ENCODE measurements at regions not wholly inside any gene's neighbourhood (a gene's known extent, or its start where the extent isn't known, plus 50 kb on each side); places are given as distances from the start of the nearest gene placed in this dataset.

DNA sequence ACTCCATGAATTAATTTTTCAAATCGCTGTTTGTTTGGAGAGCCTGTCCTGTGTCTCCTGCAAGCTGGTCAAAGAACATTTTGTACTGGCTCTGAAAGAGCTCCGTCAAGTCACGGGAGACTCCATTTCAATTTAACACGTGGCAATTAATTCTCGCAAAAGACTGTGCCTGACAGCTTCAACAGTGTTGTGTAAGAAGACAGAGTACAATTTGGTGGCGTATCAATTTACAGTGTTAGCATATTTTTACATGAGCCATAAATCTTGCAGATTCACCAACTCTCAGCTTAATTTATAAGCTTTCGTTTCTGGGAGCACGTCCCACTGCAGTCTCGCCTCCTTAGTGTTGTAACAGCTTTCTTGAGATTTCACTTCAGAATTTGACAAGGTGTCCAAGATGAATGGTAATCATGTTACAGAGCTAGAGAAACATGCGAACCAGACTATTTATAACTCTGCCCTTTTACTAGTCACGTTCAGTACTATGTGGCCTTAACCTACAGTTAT lies 70.8 kb downstream of the RWDD4 start:
- TF ChIP-seq EZH2 (IDR thresholded peaks at IDR 0.05; ENCODE audit: low read length, unreplicated experiment), result no peak
- no peak for TF ChIP-seq EZH2phosphoT487 (IDR thresholded peaks at IDR 0.05; ENCODE audit: borderline replicate concordance, low read length)
- TF ChIP-seq, protein P1, sequence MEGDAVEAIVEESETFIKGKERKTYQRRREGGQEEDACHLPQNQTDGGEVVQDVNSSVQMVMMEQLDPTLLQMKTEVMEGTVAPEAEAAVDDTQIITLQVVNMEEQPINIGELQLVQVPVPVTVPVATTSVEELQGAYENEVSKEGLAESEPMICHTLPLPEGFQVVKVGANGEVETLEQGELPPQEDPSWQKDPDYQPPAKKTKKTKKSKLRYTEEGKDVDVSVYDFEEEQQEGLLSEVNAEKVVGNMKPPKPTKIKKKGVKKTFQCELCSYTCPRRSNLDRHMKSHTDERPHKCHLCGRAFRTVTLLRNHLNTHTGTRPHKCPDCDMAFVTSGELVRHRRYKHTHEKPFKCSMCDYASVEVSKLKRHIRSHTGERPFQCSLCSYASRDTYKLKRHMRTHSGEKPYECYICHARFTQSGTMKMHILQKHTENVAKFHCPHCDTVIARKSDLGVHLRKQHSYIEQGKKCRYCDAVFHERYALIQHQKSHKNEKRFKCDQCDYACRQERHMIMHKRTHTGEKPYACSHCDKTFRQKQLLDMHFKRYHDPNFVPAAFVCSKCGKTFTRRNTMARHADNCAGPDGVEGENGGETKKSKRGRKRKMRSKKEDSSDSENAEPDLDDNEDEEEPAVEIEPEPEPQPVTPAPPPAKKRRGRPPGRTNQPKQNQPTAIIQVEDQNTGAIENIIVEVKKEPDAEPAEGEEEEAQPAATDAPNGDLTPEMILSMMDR (conservative IDR thresholded peaks at IDR 0.05; ENCODE audit: low read depth, low read length), result no peak
- H3K79me2 ChIP-seq (ENCODE audit: low read length), result no peaks in the 10 kb centered on the region
- H3K9me3 ChIP-seq (ENCODE audit: low read length), result no peaks in the 10 kb centered on the region
- H3K9me2 ChIP-seq (replicated peaks; ENCODE audit: low read length), result no peaks in the 10 kb centered on the region
- no peaks in the 10 kb centered on the region for H3F3A ChIP-seq (ENCODE audit: low read length, unreplicated experiment)
- H3K27me3 ChIP-seq (ENCODE audit: low read length), result no peaks in the 10 kb centered on the region
- no peak overlapping the region for H3K27ac ChIP-seq (ENCODE audit: low read length)
- H3K36me3 ChIP-seq (ENCODE audit: low read depth, low read length), result no peaks in the 10 kb centered on the region
- H2AFZ ChIP-seq (ENCODE audit: low read length), result no peak overlapping the region
- no peaks in the 10 kb centered on the region for H4K20me1 ChIP-seq (ENCODE audit: low read length)
- H3K4me1 ChIP-seq (ENCODE audit: insufficient read depth, low read length), result no peaks in the 10 kb centered on the region
- H3K4me3 ChIP-seq (ENCODE audit: low read length), result no peak overlapping the region
- H3K4me2 ChIP-seq (ENCODE audit: low read length), result no peak overlapping the region
- CTCF ChIA-PET, result no interaction called here
- no TSS peak for BruUV-seq (replicated peaks)
- ATAC-seq (no peak), DNase-seq (no peak)
- POLR2A ChIA-PET (ENCODE audit: unreplicated experiment), result no interaction called here
- no peak overlapping the region for H3K9ac ChIP-seq (ENCODE audit: low read length)
- intact Hi-C loops (cut with micrococcal nuclease), result no loop called here

DNA sequence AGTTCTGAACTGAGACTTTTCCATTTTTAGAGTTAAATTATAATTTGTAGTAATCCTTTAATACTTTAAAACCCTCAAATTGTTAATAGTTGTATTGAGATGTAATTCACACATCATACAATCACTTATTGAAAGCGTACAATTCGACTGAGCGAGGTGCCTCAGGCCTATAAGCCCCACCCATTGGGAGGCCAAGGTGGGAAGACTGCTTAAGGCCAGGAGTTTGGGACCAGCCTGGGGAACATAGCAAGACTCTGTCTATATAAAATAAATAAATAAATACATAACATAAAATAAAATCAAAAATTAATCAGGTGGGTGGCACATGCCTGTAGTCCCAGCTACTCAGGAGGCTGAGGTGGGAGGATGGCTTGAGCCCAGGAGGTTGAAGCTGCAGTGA lies 70.3 kb downstream of the RWDD4 start:
- Histone ChIP-seq H4K20me1 (ENCODE audit: low read length) (no peaks in the 10 kb centered on the region), H3K36me3 (ENCODE audit: low read depth, low read length) (no peaks in the 10 kb centered on the region), H3K9me3 (ENCODE audit: low read length) (no peaks in the 10 kb centered on the region), H3K27me3 (ENCODE audit: low read length) (no peaks in the 10 kb centered on the region), H3K9me2 (replicated peaks; ENCODE audit: low read length) (no peaks in the 10 kb centered on the region), H3K79me2 (ENCODE audit: low read length) (no peaks in the 10 kb centered on the region), H3K4me1 (ENCODE audit: insufficient read depth, low read length) (no peaks in the 10 kb centered on the region), H3K27ac (ENCODE audit: low read length) (no peak overlapping the region), H3K4me2 (ENCODE audit: low read length) (no peak overlapping the region), H3K9ac (ENCODE audit: low read length) (no peak overlapping the region), H2AFZ (ENCODE audit: low read length) (no peak overlapping the region), H3F3A (ENCODE audit: low read length, unreplicated experiment) (no peaks in the 10 kb centered on the region), H3K4me3 (ENCODE audit: low read length) (no peak overlapping the region)
- POLR2A ChIA-PET (ENCODE audit: unreplicated experiment), result no interaction called here
- CTCF ChIA-PET, result no interaction called here
- intact Hi-C loops (cut with micrococcal nuclease), result no loop called here
- no TSS peak for BruUV-seq (replicated peaks)
- ATAC-seq (no peak), DNase-seq (no peak)
- TF ChIP-seq EZH2phosphoT487 (IDR thresholded peaks at IDR 0.05; ENCODE audit: borderline replicate concordance, low read length) (no peak), EZH2 (IDR thresholded peaks at IDR 0.05; ENCODE audit: low read length, unreplicated experiment) (no peak)
- TF ChIP-seq, protein P1 (conservative IDR thresholded peaks at IDR 0.05; ENCODE audit: low read depth, low read length), result no peak

DNA sequence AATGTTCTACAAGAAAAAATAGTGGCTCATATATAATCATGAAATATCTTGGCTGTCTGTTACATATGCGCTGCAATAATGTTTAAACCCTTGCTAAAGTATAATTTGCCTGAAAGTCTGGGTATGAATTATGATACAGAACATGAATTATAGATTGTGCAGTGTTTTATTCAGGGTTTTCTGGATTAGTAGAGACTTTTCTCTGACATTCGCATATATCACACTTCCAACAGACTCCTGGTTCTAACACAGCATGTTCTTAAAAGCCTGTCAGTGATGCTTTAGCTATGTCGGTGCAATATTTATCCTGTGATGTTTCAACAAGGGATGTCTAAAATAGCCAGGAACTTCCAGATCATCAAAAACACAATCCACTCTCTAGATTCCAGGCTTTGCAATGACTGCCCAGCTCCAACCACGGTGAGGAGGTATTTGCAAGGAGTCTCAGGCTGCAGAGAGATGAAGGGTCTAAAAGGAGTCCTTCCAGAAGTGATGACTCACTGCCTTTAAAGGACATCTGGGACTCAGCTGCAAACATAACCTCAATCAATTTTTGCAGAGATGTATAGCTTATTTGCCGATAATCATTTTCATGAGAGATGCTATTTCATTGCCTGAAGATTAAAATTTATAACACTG lies 69.4 kb downstream of the RWDD4 start:
- intact Hi-C loops (cut with micrococcal nuclease), result no loop called here
- H3K4me3 ChIP-seq (ENCODE audit: low read length), result no peak overlapping the region
- no peaks in the 10 kb centered on the region for H3K27me3 ChIP-seq (ENCODE audit: low read length)
- no peaks in the 10 kb centered on the region for H3K79me2 ChIP-seq (ENCODE audit: low read length)
- no TSS peak for BruUV-seq (replicated peaks)
- no peaks in the 10 kb centered on the region for H4K20me1 ChIP-seq (ENCODE audit: low read length)
- ChIA-PET POLR2A (ENCODE audit: unreplicated experiment) (interaction anchor here (0.6 kb wide), 2 partner anchors 16 to 67 kb away, joined by 3 to 4 read pairs; no protein-coding TSS in a partner anchor), CTCF (no interaction called here)
- DNase-seq (no peak), ATAC-seq (no peak)
- H3K9ac ChIP-seq (ENCODE audit: low read length), result no peak overlapping the region
- no peak overlapping the region for H3K4me2 ChIP-seq (ENCODE audit: low read length)
- H3K27ac ChIP-seq (ENCODE audit: low read length), result no peak overlapping the region
- no peaks in the 10 kb centered on the region for H3K9me3 ChIP-seq (ENCODE audit: low read length)
- H2AFZ ChIP-seq (ENCODE audit: low read length), result no peak overlapping the region
- no peaks in the 10 kb centered on the region for H3F3A ChIP-seq (ENCODE audit: low read length, unreplicated experiment)
- H3K36me3 ChIP-seq (ENCODE audit: low read depth, low read length), result no peaks in the 10 kb centered on the region
- H3K4me1 ChIP-seq (ENCODE audit: insufficient read depth, low read length), result no peaks in the 10 kb centered on the region
- H3K9me2 ChIP-seq (replicated peaks; ENCODE audit: low read length), result no peaks in the 10 kb centered on the region
- TF ChIP-seq, protein P1 (conservative IDR thresholded peaks at IDR 0.05; ENCODE audit: low read depth, low read length), result no peak
- TF ChIP-seq EZH2phosphoT487 (IDR thresholded peaks at IDR 0.05; ENCODE audit: borderline replicate concordance, low read length), result no peak
- TF ChIP-seq EZH2 (IDR thresholded peaks at IDR 0.05; ENCODE audit: low read length, unreplicated experiment), result no peak

Measured in PC-3 (cell line).